HepG2 (cell line): ENCODE measurements at regions not wholly inside any gene's neighbourhood (a gene's known extent, or its start where the extent isn't known, plus 50 kb on each side); places are given as distances from the start of the nearest gene placed in this dataset.

ENCODE experiments used
- CREB1 ChIP-seq, 2 experiments: fragments of 450-650 bp in 1 of 2; IDR thresholded peaks; 2 replicates each; pipeline ENCODE4 v1.6.1; 2016 to 2017; ENCODE audit warnings: control low read depth in 1 of 2, mild to moderate bottlenecking in 1 of 2, missing compliant biosample characterization in 1 of 2, missing genetic modification characterization in 1 of 2
- DBP ChIP-seq: sonication (generic); formaldehyde crosslinking; IDR thresholded peaks from 2 replicates; pipeline ENCODE4 v1.4.0; 2020; ENCODE audit warnings: missing genetic modification reagents; ENCODE audit errors: not compliant biosample characterization
- IKZF5 ChIP-seq: IDR thresholded peaks from 2 replicates; pipeline ENCODE4 v1.6.1; 2018; ENCODE audit warnings: missing genetic modification reagents, mild to moderate bottlenecking, missing compliant biosample characterization
- JUNB ChIP-seq: sonication (generic); formaldehyde crosslinking; IDR thresholded peaks from 2 replicates; pipeline ENCODE4 v1.8.0; 2022; ENCODE audit warnings: missing genetic modification reagents, mild to moderate bottlenecking, borderline replicate concordance
- MXD4 ChIP-seq: IDR thresholded peaks from 2 replicates; pipeline ENCODE4 v1.6.1; 2016; ENCODE audit warnings: mild to moderate bottlenecking, missing biosample characterization, missing genetic modification reagents
- MYNN ChIP-seq: sonication (generic); formaldehyde crosslinking; IDR thresholded peaks from 2 replicates; pipeline ENCODE4 v1.4.0; 2020; ENCODE audit warnings: mild to moderate bottlenecking, low read depth, missing genetic modification reagents
- NONO ChIP-seq, 2 experiments: fragments of 450-650 bp in 1 of 2; sonication (generic) in 1 of 2; formaldehyde crosslinking in 1 of 2; IDR thresholded peaks in 1 of 2; conservative IDR thresholded peaks in 1 of 2; 2 replicates each; pipeline versions ENCODE4 v1.6.1 to v1.8.0; 2017 to 2022; ENCODE audit warnings: mild to moderate bottlenecking in 1 of 2, missing genetic modification reagents in 1 of 2, moderate library complexity in 1 of 2
- WIZ ChIP-seq: sonication (generic); formaldehyde crosslinking; IDR thresholded peaks from 2 replicates; pipeline ENCODE4 v1.5.1; 2020; ENCODE audit warnings: mild to moderate bottlenecking, missing genetic modification reagents
- ZBTB3 ChIP-seq: sonication (generic); formaldehyde crosslinking; IDR thresholded peaks from 2 replicates; pipeline ENCODE4 v1.4.0; 2020; ENCODE audit warnings: low read depth, mild to moderate bottlenecking, moderate library complexity, missing genetic modification reagents, borderline replicate concordance
- ZC3H13 ChIP-seq: sonication (generic); formaldehyde crosslinking; IDR thresholded peaks from 2 replicates; pipeline ENCODE4 v1.8.1; 2023; ENCODE audit warnings: mild to moderate bottlenecking, missing genetic modification reagents, moderate library complexity
- ZNF12 ChIP-seq: sonication (generic); formaldehyde crosslinking; IDR thresholded peaks from 2 replicates; pipeline ENCODE4 v1.5.0; 2020; ENCODE audit warnings: missing genetic modification reagents
- ZNF432 ChIP-seq: sonication (generic); formaldehyde crosslinking; IDR thresholded peaks from 2 replicates; pipeline ENCODE4 v1.5.0; 2020; ENCODE audit warnings: missing genetic modification reagents, mild to moderate bottlenecking, borderline replicate concordance
- ZNF570 ChIP-seq: sonication (generic); formaldehyde crosslinking; IDR thresholded peaks from 2 replicates; pipeline ENCODE4 v1.4.0; 2020; ENCODE audit warnings: mild to moderate bottlenecking, missing genetic modification reagents, borderline replicate concordance
- ZNF652 ChIP-seq: IDR thresholded peaks from 2 replicates; pipeline ENCODE4 v1.6.1; 2016; ENCODE audit warnings: low read depth, borderline replicate concordance
- TF ChIP-seq, protein P1 (sequence below): sonication (generic); formaldehyde crosslinking; IDR thresholded peaks from 2 replicates; pipeline ENCODE4 v1.5.0; 2020; ENCODE audit warnings: mild to moderate bottlenecking, missing genetic modification reagents

- TF ChIP-seq ZC3H13 (CRISPR knock-in tag) (no peak), ZNF12 (CRISPR knock-in tag) (no peak), DBP (no peak), NONO (IDR thresholded peaks at IDR 0.05) (no peak), NONO (CRISPR knock-in tag; conservative IDR thresholded peaks at IDR 0.05) (no peak), WIZ (CRISPR knock-in tag) (no peak), ZNF570 (CRISPR knock-in tag) (no peak), IKZF5 (no peak), MYNN (no peak), MXD4 (CRISPR knock-in tag) (no peak), CREB1 (IDR thresholded peaks at IDR 0.05) (no peak), CREB1 (CRISPR knock-in tag; IDR thresholded peaks at IDR 0.05) (no peak), ZBTB3 (CRISPR knock-in tag) (no peak), ZNF432 (CRISPR knock-in tag) (no peak), JUNB (no peak), ZNF652 (CRISPR knock-in tag) (no peak)
- TF ChIP-seq, protein P1, sequence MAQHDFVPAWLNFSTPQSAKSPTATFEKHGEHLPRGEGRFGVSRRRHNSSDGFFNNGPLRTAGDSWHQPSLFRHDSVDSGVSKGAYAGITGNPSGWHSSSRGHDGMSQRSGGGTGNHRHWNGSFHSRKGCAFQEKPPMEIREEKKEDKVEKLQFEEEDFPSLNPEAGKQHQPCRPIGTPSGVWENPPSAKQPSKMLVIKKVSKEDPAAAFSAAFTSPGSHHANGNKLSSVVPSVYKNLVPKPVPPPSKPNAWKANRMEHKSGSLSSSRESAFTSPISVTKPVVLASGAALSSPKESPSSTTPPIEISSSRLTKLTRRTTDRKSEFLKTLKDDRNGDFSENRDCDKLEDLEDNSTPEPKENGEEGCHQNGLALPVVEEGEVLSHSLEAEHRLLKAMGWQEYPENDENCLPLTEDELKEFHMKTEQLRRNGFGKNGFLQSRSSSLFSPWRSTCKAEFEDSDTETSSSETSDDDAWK (CRISPR knock-in tag), result no peak
Observed at GRCh38 chr11:24383137-24383536, 113.7 kb upstream of the LUZP2 start (continued).
